ENCODE measurements at regions not wholly inside any gene's neighbourhood (a gene's known extent, or its start where the extent isn't known, plus 50 kb on each side); places are given as distances from the start of the nearest gene placed in this dataset.
"Not testable (repeated sequence)": the region's sequence is repeated elsewhere in the genome, so short reads cannot be mapped to it uniquely, and the experiment has no call there.

GRCh38 chr1:229931751-229932150 lies 135.3 kb upstream of the GALNT2 start:
- not testable (repeated sequence) for TF ChIP-seq CEBPB (IDR thresholded peaks at IDR 0.05); SREBF2 (IDR thresholded peaks at IDR 0.05); CBX2 (IDR thresholded peaks at IDR 0.05; ENCODE audit: borderline replicate concordance, low read depth); CTCF (IDR thresholded peaks at IDR 0.05); POLR2A (IDR thresholded peaks at IDR 0.05; ENCODE audit: low read length); EP300 (IDR thresholded peaks at IDR 0.05); MAFK (IDR thresholded peaks at IDR 0.05; ENCODE audit: partially characterized antibody); USF2 (IDR thresholded peaks at IDR 0.05); NR3C1 (IDR thresholded peaks at IDR 0.05); RNF2 (IDR thresholded peaks at IDR 0.05; ENCODE audit: borderline replicate concordance, low read depth); PBX3 (IDR thresholded peaks at IDR 0.05); MYC (IDR thresholded peaks at IDR 0.05; ENCODE audit: borderline replicate concordance, low read length); CHD2 (IDR thresholded peaks at IDR 0.05; ENCODE audit: low read length, partially characterized antibody)
